A673 (cell line): ENCODE measurements at regions not wholly inside any gene's neighbourhood (a gene's known extent, or its start where the extent isn't known, plus 50 kb on each side); places are given as distances from the start of the nearest gene placed in this dataset.

ENCODE experiments used
- BruUV-seq: library from RNA; stranded (reverse); fragments of 400-500 nt; replicated peaks from 2 replicates; lab custom pipeline; 2021; lab: Mats Ljungman, UMichigan
- CTCF ChIA-PET: fragments of 300-600 bp; sonication (Branson Sonifier 250); formaldehyde crosslinking; loops from one replicate; lab custom pipeline; 2022; ENCODE audit warnings: antibody characterized with exemption; lab: Charles Lee
- POLR2A ChIA-PET: fragments of 300-600 bp; sonication (Branson Sonifier 250); formaldehyde crosslinking; loops from one replicate; lab custom pipeline; 2022; ENCODE audit warnings: antibody characterized with exemption; ENCODE audit not compliant: low non-redundant PET; lab: Charles Lee
- DNase-seq: peaks from one replicate; pipeline ENCODE4 v3.0.0-alpha.2; 2015; ENCODE audit warnings: low spot score
- H3K27ac ChIP-seq: fragments of 200-600 bp; sonication (generic); 2 replicates; pipeline ENCODE4 v1.5.1; 2016; ENCODE audit warnings: mixed run types, low read depth, mild to moderate bottlenecking, mixed read lengths, antibody characterized with exemption, low read length; ENCODE audit not compliant: poor library complexity, severe bottlenecking
- H3K27me3 ChIP-seq: fragments of 200-600 bp; sonication (generic); replicated peaks from 2 replicates; pipeline ENCODE4 v1.6.1; 2017; ENCODE audit warnings: mixed run types, low read depth, mild to moderate bottlenecking, mixed read lengths, antibody characterized with exemption, low read length; ENCODE audit not compliant: insufficient read depth, poor library complexity
- H3K36me3 ChIP-seq: fragments of 200-600 bp; sonication (generic); 2 replicates; pipeline ENCODE4 v1.6.1; 2016; ENCODE audit warnings: mixed run types, mild to moderate bottlenecking, mixed read lengths, antibody characterized with exemption, low read length; ENCODE audit not compliant: insufficient read depth, poor library complexity, severe bottlenecking
- H3K4me1 ChIP-seq: fragments of 200-600 bp; sonication (generic); 2 replicates; pipeline ENCODE4 v1.6.1; 2017; ENCODE audit warnings: mixed run types, mild to moderate bottlenecking, mixed read lengths, antibody characterized with exemption, low read length; ENCODE audit not compliant: insufficient read depth, poor library complexity, severe bottlenecking
- H3K4me3 ChIP-seq: fragments of 200-600 bp; sonication (generic); 2 replicates; pipeline ENCODE4 v1.5.1; 2016; ENCODE audit warnings: low read depth, mixed run types, mild to moderate bottlenecking, mixed read lengths, low read length; ENCODE audit not compliant: poor library complexity, severe bottlenecking
- H3K9me3 ChIP-seq: fragments of 200-600 bp; sonication (generic); 2 replicates; pipeline ENCODE4 v1.6.1; 2016; ENCODE audit warnings: mixed run types, low read depth, mild to moderate bottlenecking, mixed read lengths, antibody characterized with exemption, low read length; ENCODE audit not compliant: poor library complexity, severe bottlenecking
- CTCF ChIP-seq: fragments of 300-800, 200-600 bp; sonication (generic); conservative IDR thresholded peaks from 2 replicates; pipeline ENCODE4 v1.5.1; 2017; ENCODE audit warnings: low read depth, mild to moderate bottlenecking, antibody characterized with exemption, low read length, moderate library complexity, mixed read lengths
- EZH2 ChIP-seq: fragments of 200-600 bp; sonication (generic); IDR thresholded peaks from 2 replicates; pipeline ENCODE4 v1.6.1; 2017; ENCODE audit warnings: borderline replicate concordance, low read depth, mild to moderate bottlenecking, mixed read lengths, antibody characterized with exemption, low read length; ENCODE audit not compliant: poor library complexity, severe bottlenecking
- intact Hi-C: fragments of 100-400 bp; cut with micrococcal nuclease; formaldehyde crosslinking; loops from one replicate; pipeline ENCODE4 v1.10.0; 2022; ENCODE audit not compliant: unreplicated experiment

DNA sequence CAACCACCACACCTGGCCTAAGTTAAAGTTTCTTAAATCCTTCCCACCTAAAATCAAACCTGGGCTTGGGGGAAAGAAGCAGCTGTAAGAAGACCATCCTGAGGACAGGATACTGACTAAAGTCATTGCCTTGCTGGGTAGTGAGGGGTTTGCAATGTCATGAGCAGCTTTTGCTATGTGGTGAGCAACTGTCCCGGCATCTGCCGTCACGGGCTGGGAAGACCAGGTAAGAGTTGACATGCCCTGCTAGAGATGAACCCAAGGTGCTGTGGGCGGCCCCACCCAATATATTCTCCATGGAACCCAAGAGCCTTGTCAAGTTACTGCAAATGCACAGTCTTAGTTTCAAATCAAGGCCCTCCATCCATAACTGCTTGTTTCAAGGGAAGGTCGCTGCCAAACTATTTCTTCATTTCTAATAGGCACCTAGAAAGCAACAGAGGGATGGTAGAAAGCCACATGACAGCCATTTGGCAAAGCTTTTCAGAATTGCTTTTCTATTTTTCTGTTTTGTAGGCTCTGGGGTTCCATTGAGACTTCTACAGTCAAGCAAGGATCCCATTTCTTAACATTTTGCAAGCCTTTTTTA lies 357.8 kb upstream of the JARID2 start:
- POLR2A ChIA-PET, result no interaction called here
- Histone ChIP-seq H3K27me3 (no peaks in the 10 kb centered on the region), H3K9me3 (no peaks in the 10 kb centered on the region), H3K4me3 (no peak overlapping the region), H3K4me1 (peaks cover 16% of the 10 kb centered on the region), H3K27ac (no peak overlapping the region), H3K36me3 (no peaks in the 10 kb centered on the region)
- DNase-seq, result no peak
- BruUV-seq, result no TSS peak
- intact Hi-C loops, result no loop called here
- TF ChIP-seq EZH2 (no peak), CTCF (no peak)
- CTCF ChIA-PET, result no interaction called here

- Histone ChIP-seq H3K36me3 (no peaks in the 10 kb centered on the region), H3K4me3 (no peak overlapping the region), H3K27me3 (no peaks in the 10 kb centered on the region), H3K4me1 (peaks cover 11% of the 10 kb centered on the region), H3K27ac (no peak overlapping the region), H3K9me3 (no peaks in the 10 kb centered on the region)
- BruUV-seq, result no TSS peak
- ChIA-PET CTCF (no interaction called here), POLR2A (no interaction called here)
- intact Hi-C loops, result no loop called here
- no peak for TF ChIP-seq EZH2
- no peak for TF ChIP-seq CTCF
- no peak for DNase-seq
Measured at GRCh38 chr6:14888575-14889000, 357.3 kb upstream of the JARID2 start.

DNA sequence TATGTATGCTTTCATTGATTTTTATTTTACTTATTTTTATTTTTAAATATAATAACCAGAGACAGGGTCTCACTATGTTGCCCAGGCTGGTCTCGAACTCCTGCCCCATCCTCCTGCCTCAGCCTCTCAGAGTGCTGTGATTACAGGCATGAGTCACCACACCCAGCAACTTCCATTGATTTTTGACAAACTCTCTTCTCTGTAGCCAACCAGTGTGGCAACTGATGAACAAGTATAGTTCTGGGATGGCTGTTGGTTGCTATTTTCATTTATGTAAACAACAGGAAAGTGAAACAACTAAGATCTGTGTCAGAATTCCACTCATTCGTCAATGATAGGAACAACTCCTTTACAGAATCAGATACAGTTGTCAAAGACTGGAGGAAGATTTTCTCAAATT lies 356.7 kb upstream of the JARID2 start:
- no peak for DNase-seq
- peaks cover 5% of the 10 kb centered on the region for H3K4me1 ChIP-seq
- no peaks in the 10 kb centered on the region for H3K36me3 ChIP-seq
- no peaks in the 10 kb centered on the region for H3K9me3 ChIP-seq
- TF ChIP-seq CTCF (no peak), EZH2 (no peak)
- ChIA-PET CTCF (no interaction called here), POLR2A (no interaction called here)
- BruUV-seq, result no TSS peak
- no peak overlapping the region for H3K27ac ChIP-seq
- intact Hi-C loops, result no loop called here
- no peak overlapping the region for H3K4me3 ChIP-seq
- H3K27me3 ChIP-seq, result no peaks in the 10 kb centered on the region
